ENCODE measurements at regions not wholly inside any gene's neighbourhood (a gene's known extent, or its start where the extent isn't known, plus 50 kb on each side); places are given as distances from the start of the nearest gene placed in this dataset.
"Not testable (repeated sequence)": the region's sequence is repeated elsewhere in the genome, so short reads cannot be mapped to it uniquely, and the experiment has no call there.

- TF ChIP-seq EZH2 (IDR thresholded peaks at IDR 0.05; ENCODE audit: low read depth); CTCF (conservative IDR thresholded peaks at IDR 0.05): not testable (repeated sequence)
Observed at GRCh38 chr7:116371536-116371935, 128.0 kb upstream of the CAV2 start.

Measured in PC-9 (cell line).